PC-3 (cell line): ENCODE measurements at regions not wholly inside any gene's neighbourhood (a gene's known extent, or its start where the extent isn't known, plus 50 kb on each side); places are given as distances from the start of the nearest gene placed in this dataset.

Experiments used
- ATAC-seq: fragments of 200-7000 bp; cut with Tn5 transposase; 2 replicates; pipeline ENCODE4 v1.9.1; 2020; ENCODE audit warnings: mild to moderate bottlenecking, moderate library complexity
- BruUV-seq: library from RNA; stranded (reverse); fragments of 400-500 nt; replicated peaks from 2 replicates; lab custom pipeline; 2021; lab: Mats Ljungman, UMichigan
- CTCF ChIA-PET: fragments of 300-600 bp; sonication (Branson Sonifier 250); formaldehyde crosslinking; loops from one replicate; lab custom pipeline; 2022; ENCODE audit warnings: antibody characterized with exemption; lab: Charles Lee
- POLR2A ChIA-PET: fragments of 300-600 bp; sonication (Branson Sonifier 250); formaldehyde crosslinking; loops from one replicate; lab custom pipeline; 2022; ENCODE audit warnings: antibody characterized with exemption; ENCODE audit not compliant: unreplicated experiment; lab: Charles Lee
- DNase-seq: peaks from one replicate; pipeline ENCODE4 v3.0.0-alpha.2; 2015
- H2AFZ ChIP-seq: fragments of 300-600 bp; sonication (generic); 2 replicates; pipeline ENCODE4 v1.6.0; 2016; ENCODE audit warnings: antibody characterized with exemption, low read length
- H3F3A ChIP-seq: fragments of 300-600 bp; sonication (generic); one replicate; pipeline ENCODE4 v1.6.0; 2017; ENCODE audit warnings: antibody characterized with exemption, low read length, control low read depth, mild to moderate bottlenecking; ENCODE audit not compliant: unreplicated experiment
- H3K27ac ChIP-seq: fragments of 300-600 bp; sonication (generic); 2 replicates; pipeline ENCODE4 v1.5.1; 2016; ENCODE audit warnings: mild to moderate bottlenecking, low read length
- H3K27me3 ChIP-seq: fragments of 300-600 bp; sonication (generic); 2 replicates; pipeline ENCODE4 v1.6.1; 2016; ENCODE audit warnings: low read length, mixed read lengths
- H3K36me3 ChIP-seq: fragments of 300-600 bp; sonication (generic); 2 replicates; pipeline ENCODE4 v1.6.1; 2016; ENCODE audit warnings: low read depth, mixed run types, low read length, mixed read lengths
- H3K4me1 ChIP-seq: fragments of 300-600 bp; sonication (generic); 2 replicates; pipeline ENCODE4 v1.5.1; 2016; ENCODE audit warnings: low read length; ENCODE audit not compliant: insufficient read depth
- H3K4me2 ChIP-seq: fragments of 300-600 bp; sonication (generic); 2 replicates; pipeline ENCODE4 v1.6.0; 2016; ENCODE audit warnings: low read length
- H3K4me3 ChIP-seq: fragments of 300-600 bp; sonication (generic); 2 replicates; pipeline ENCODE4 v1.5.1; 2016; ENCODE audit warnings: mild to moderate bottlenecking, low read length, mixed read lengths
- H3K79me2 ChIP-seq: fragments of 300-600 bp; sonication (generic); 2 replicates; pipeline ENCODE4 v1.6.1; 2017; ENCODE audit warnings: low read length, mixed read lengths
- H3K9ac ChIP-seq: fragments of 300-600 bp; sonication (generic); 2 replicates; pipeline ENCODE4 v1.6.0; 2016; ENCODE audit warnings: mild to moderate bottlenecking, low read length
- H3K9me2 ChIP-seq: fragments of 300-600 bp; sonication (generic); replicated peaks from 2 replicates; pipeline ENCODE4 v1.6.1; 2016; ENCODE audit warnings: mixed run types, low read length, mixed read lengths
- H3K9me3 ChIP-seq: fragments of 300-600 bp; sonication (generic); 2 replicates; pipeline ENCODE4 v1.6.1; 2016; ENCODE audit warnings: low read length, mixed read lengths
- H4K20me1 ChIP-seq: fragments of 300-600 bp; sonication (generic); 2 replicates; pipeline ENCODE4 v1.6.1; 2016; ENCODE audit warnings: low read length, mixed read lengths
- CTCF ChIP-seq: fragments of 300-600 bp; sonication (generic); conservative IDR thresholded peaks from 2 replicates; pipeline ENCODE4 v1.5.1; 2017; ENCODE audit warnings: antibody characterized with exemption, low read depth, mild to moderate bottlenecking, low read length
- EZH2 ChIP-seq: fragments of 300-600 bp; sonication (generic); IDR thresholded peaks from one replicate; pipeline ENCODE4 v1.6.1; 2017; ENCODE audit warnings: antibody characterized with exemption, mild to moderate bottlenecking, low read length; ENCODE audit not compliant: unreplicated experiment
- EZH2phosphoT487 ChIP-seq: fragments of 300-600 bp; sonication (generic); IDR thresholded peaks from 2 replicates; pipeline ENCODE4 v1.6.1; 2018; ENCODE audit warnings: mild to moderate bottlenecking, antibody characterized with exemption, low read length, borderline replicate concordance
- intact Hi-C: fragments of 100-400 bp; cut with micrococcal nuclease; formaldehyde crosslinking; loops from 2 replicates; pipeline ENCODE4 v1.9.0; 2023

GRCh38 chr2:37854676-37855282, 70.3 kb upstream of the RMDN2 start:
- Histone ChIP-seq H4K20me1 (no peaks in the 10 kb centered on the region), H3K4me2 (no peak overlapping the region), H2AFZ (no peak overlapping the region), H3K9ac (no peak overlapping the region), H3K4me3 (no peak overlapping the region), H3K4me1 (no peaks in the 10 kb centered on the region), H3K27me3 (no peaks in the 10 kb centered on the region), H3K9me2 (no peaks in the 10 kb centered on the region), H3K36me3 (no peaks in the 10 kb centered on the region), H3K79me2 (no peaks in the 10 kb centered on the region), H3F3A (no peaks in the 10 kb centered on the region), H3K9me3 (no peaks in the 10 kb centered on the region), H3K27ac (no peak overlapping the region)
- POLR2A ChIA-PET: no interaction called here
- BruUV-seq: no TSS peak
- CTCF ChIA-PET: no interaction called here
- TF ChIP-seq EZH2: no peak
- TF ChIP-seq CTCF: no peak
- TF ChIP-seq EZH2phosphoT487: no peak
- no peak for DNase-seq
- no peak for ATAC-seq
- intact Hi-C loops: no loop called here

GRCh38 chr2:37855283-37856041, 69.6 kb upstream of the RMDN2 start:
- CTCF ChIA-PET: no interaction called here
- Histone ChIP-seq H2AFZ (no peak overlapping the region), H3K9ac (no peak overlapping the region), H3K4me3 (no peak overlapping the region), H3K4me1 (no peaks in the 10 kb centered on the region), H3K9me2 (no peaks in the 10 kb centered on the region), H3K27me3 (no peaks in the 10 kb centered on the region), H3F3A (no peaks in the 10 kb centered on the region), H3K79me2 (no peaks in the 10 kb centered on the region), H3K4me2 (no peak overlapping the region), H3K36me3 (no peaks in the 10 kb centered on the region), H3K27ac (no peak overlapping the region), H3K9me3 (no peaks in the 10 kb centered on the region), H4K20me1 (no peaks in the 10 kb centered on the region)
- DNase-seq (no peak), ATAC-seq (no peak)
- intact Hi-C loops: no loop called here
- POLR2A ChIA-PET: no interaction called here
- TF ChIP-seq EZH2phosphoT487: no peak
- no peak for TF ChIP-seq EZH2
- TF ChIP-seq CTCF: no peak
- BruUV-seq: no TSS peak
